H9 (cell line): ENCODE measurements at regions not wholly inside any gene's neighbourhood (a gene's known extent, or its start where the extent isn't known, plus 50 kb on each side); places are given as distances from the start of the nearest gene placed in this dataset.
A peak's percentile ranks its signal among the peaks of the same experiment; 100 is the strongest.

Source experiments
- DNase-seq: peaks from one replicate; pipeline ENCODE4 v3.0.0-alpha.2; 2017
- H2AFZ ChIP-seq: one replicate; pipeline ENCODE4 v1.6.1; 2013; ENCODE audit warnings: mild to moderate bottlenecking, low read length, control low read depth, moderate library complexity
- H2AK5ac ChIP-seq: 2 replicates; pipeline ENCODE4 v1.6.1; 2013; ENCODE audit warnings: low read length, control low read depth, mixed read lengths; ENCODE audit not compliant: insufficient read length
- H2BK120ac ChIP-seq: one replicate; pipeline ENCODE4 v1.6.1; 2013; ENCODE audit warnings: low read depth, mild to moderate bottlenecking, low read length, control low read depth, inconsistent platforms; ENCODE audit not compliant: poor library complexity, severe bottlenecking
- H2BK12ac ChIP-seq: 2 replicates; pipeline ENCODE4 v1.6.1; 2013; ENCODE audit warnings: low read length, control low read depth, mixed read lengths, low read depth; ENCODE audit not compliant: insufficient read length
- H2BK15ac ChIP-seq: 2 replicates; pipeline ENCODE4 v1.6.1; 2013; ENCODE audit warnings: low read depth, low read length, control low read depth
- H2BK20ac ChIP-seq: one replicate; pipeline ENCODE4 v1.6.1; 2013; ENCODE audit warnings: low read depth, mild to moderate bottlenecking, low read length, control low read depth, inconsistent platforms; ENCODE audit not compliant: poor library complexity, severe bottlenecking
- H2BK5ac ChIP-seq: 2 replicates; pipeline ENCODE4 v1.6.1; 2013; ENCODE audit warnings: low read length, control low read depth, mixed read lengths; ENCODE audit not compliant: insufficient read length
- H3K14ac ChIP-seq: 2 replicates; pipeline ENCODE4 v1.6.1; 2013; ENCODE audit warnings: low read length, control low read depth; ENCODE audit not compliant: insufficient read depth
- H3K18ac ChIP-seq: 2 replicates; pipeline ENCODE4 v1.6.1; 2013; ENCODE audit warnings: low read depth, mild to moderate bottlenecking, mixed read lengths, low read length, control low read depth; ENCODE audit not compliant: insufficient read length
- H3K23ac ChIP-seq: 2 replicates; pipeline ENCODE4 v1.6.1; 2013; ENCODE audit warnings: low read length, control low read depth, mixed read lengths, low read depth; ENCODE audit not compliant: insufficient read length
- H3K23me2 ChIP-seq: 2 replicates; pipeline ENCODE4 v1.6.1; 2013; ENCODE audit warnings: low read depth, mild to moderate bottlenecking, mixed read lengths, low read length, control low read depth; ENCODE audit not compliant: insufficient read length, poor library complexity, severe bottlenecking
- H3K27ac ChIP-seq: 2 replicates; pipeline ENCODE4 v1.5.1; 2013; ENCODE audit warnings: low read length, control low read depth, mixed read lengths, low read depth; ENCODE audit not compliant: insufficient read length
- H3K27me3 ChIP-seq: 2 replicates; pipeline ENCODE4 v1.6.1; 2013; ENCODE audit warnings: low read length, control low read depth, inconsistent platforms; ENCODE audit not compliant: insufficient read depth
- H3K4ac ChIP-seq: 2 replicates; pipeline ENCODE4 v1.6.1; 2013; ENCODE audit warnings: low read depth, mild to moderate bottlenecking, control low read depth, inconsistent platforms, low read length, moderate library complexity
- H3K4me1 ChIP-seq: 2 replicates; pipeline ENCODE4 v1.6.1; 2013; ENCODE audit warnings: low read length, control low read depth, inconsistent platforms; ENCODE audit not compliant: insufficient read depth
- H3K4me2 ChIP-seq: 2 replicates; pipeline ENCODE4 v1.6.1; 2013; ENCODE audit warnings: low read length, control low read depth, mixed read lengths; ENCODE audit not compliant: insufficient read length, insufficient read depth
- H3K56ac ChIP-seq: 2 replicates; pipeline ENCODE4 v1.6.1; 2013; ENCODE audit warnings: low read depth, mild to moderate bottlenecking, mixed read lengths, low read length, control low read depth; ENCODE audit not compliant: insufficient read length
- H3K79me1 ChIP-seq: 2 replicates; pipeline ENCODE4 v1.6.1; 2013; ENCODE audit warnings: low read depth, mild to moderate bottlenecking, moderate library complexity, low read length, control low read depth, inconsistent platforms; ENCODE audit not compliant: insufficient read depth, poor library complexity, severe bottlenecking
- H3K79me2 ChIP-seq: 2 replicates; pipeline ENCODE4 v1.6.1; 2013; ENCODE audit warnings: low read length, control low read depth, inconsistent platforms; ENCODE audit not compliant: insufficient read depth
- H3K9ac ChIP-seq: 2 replicates; pipeline ENCODE4 v1.6.1; 2013; ENCODE audit warnings: low read length, control low read depth, mixed read lengths; ENCODE audit not compliant: insufficient read length; ENCODE audit errors: extremely low read depth
- H3K9me3 ChIP-seq: one replicate; pipeline ENCODE4 v1.6.1; 2013; ENCODE audit warnings: low read depth, low read length, inconsistent platforms; ENCODE audit not compliant: control insufficient read depth
- H3T11ph ChIP-seq: one replicate; pipeline ENCODE4 v1.6.1; 2013; ENCODE audit warnings: mild to moderate bottlenecking, low read length, control low read depth, inconsistent platforms
- H4K20me1 ChIP-seq: one replicate; pipeline ENCODE4 v1.6.1; 2013; ENCODE audit not compliant: control insufficient read depth, insufficient read length, insufficient read depth
- H4K5ac ChIP-seq: 2 replicates; pipeline ENCODE4 v1.6.1; 2013; ENCODE audit warnings: low read depth, mild to moderate bottlenecking, mixed read lengths, low read length, control low read depth; ENCODE audit not compliant: insufficient read length
- H4K8ac ChIP-seq: replicated peaks from 2 replicates; pipeline ENCODE4 v1.6.1; 2013; ENCODE audit warnings: low read length, control low read depth, mixed read lengths, low read depth; ENCODE audit not compliant: insufficient read length
- H4K91ac ChIP-seq: 2 replicates; pipeline ENCODE4 v1.6.1; 2013; ENCODE audit warnings: low read depth, mild to moderate bottlenecking, moderate library complexity, mixed read lengths, low read length, control low read depth; ENCODE audit not compliant: insufficient read length
- H3K27ac Mint-ChIP-seq, 3 experiments: 2 replicates in 2 of 3; 3 replicates in 1 of 3; pipeline ENCODE4 v1.8.0; 2020 to 2021; ENCODE audit warnings: mixed read lengths in 3 of 3, mild to moderate bottlenecking in 1 of 3, moderate library complexity in 1 of 3
- H3K27me3 Mint-ChIP-seq: 2 replicates; pipeline ENCODE4 v1.8.0; 2021; ENCODE audit warnings: low read depth, mild to moderate bottlenecking, moderate library complexity, mixed read lengths
- H3K36me3 Mint-ChIP-seq, 3 experiments: 2 replicates in 2 of 3; 3 replicates in 1 of 3; pipeline ENCODE4 v1.8.0; 2020 to 2021; ENCODE audit warnings: low read depth in 3 of 3, mixed read lengths in 3 of 3; ENCODE audit not compliant: insufficient read depth in 1 of 3
- H3K4me1 Mint-ChIP-seq, 2 experiments: 2 replicates each; pipeline ENCODE4 v1.8.0; 2020; ENCODE audit warnings: mixed read lengths in 2 of 2
- H3K4me3 Mint-ChIP-seq, 2 experiments: 2 replicates in 1 of 2; 3 replicates in 1 of 2; pipeline ENCODE4 v1.8.0; 2020 to 2021; ENCODE audit warnings: mild to moderate bottlenecking in 2 of 2, mixed read lengths in 2 of 2, moderate library complexity in 1 of 2
- H3K9me3 Mint-ChIP-seq, 2 experiments: 2 replicates in 1 of 2; 3 replicates in 1 of 2; pipeline ENCODE4 v1.8.0; 2020; ENCODE audit warnings: mild to moderate bottlenecking in 2 of 2, mixed read lengths in 2 of 2, moderate library complexity in 1 of 2
- WGBS: extraction: QIAGEN DNeasy Blood & Tissue Kit; methylation state at CpG from one replicate; pipeline ENCODE4 v1.1.7; 2013; ENCODE audit warnings: missing lambda C conversion rate, low lambda C conversion rate, mixed read lengths; ENCODE audit not compliant: insufficient read length; ENCODE audit errors: extremely low coverage; 5-methylcytosine and 5-hydroxymethylcytosine counted together
- TF ChIP-seq, protein P1 (sequence below): fragments of 200-600 bp; sonication (generic); conservative IDR thresholded peaks from 3 replicates; pipeline ENCODE4 v1.8.0; 2021; ENCODE audit warnings: antibody characterized with exemption, mild to moderate bottlenecking

- no peak overlapping the region for H3K18ac ChIP-seq
- no peaks in the 10 kb centered on the region for H3K79me2 ChIP-seq
- H3K9me3 Mint-ChIP-seq, result no peaks in the 10 kb centered on the region
- H2BK5ac ChIP-seq, result no peak overlapping the region
- H3K4ac ChIP-seq, result no peak overlapping the region
- no peaks in the 10 kb centered on the region for H3K27me3 ChIP-seq
- no peaks in the 10 kb centered on the region for H3K4me1 Mint-ChIP-seq
- H3K27ac Mint-ChIP-seq, result no peak overlapping the region
- H3K23me2 ChIP-seq, result no peaks in the 10 kb centered on the region
- WGBS, result no CpG with 5 or more reads among the region's 4 CpGs
- no peak overlapping the region for H2BK15ac ChIP-seq
- H3K23ac ChIP-seq, result no peak overlapping the region
- no peak overlapping the region for H2BK20ac ChIP-seq
- H2AK5ac ChIP-seq, result no peak overlapping the region
- no peak overlapping the region for H4K5ac ChIP-seq
- H3K79me1 ChIP-seq, result no peaks in the 10 kb centered on the region
- H4K8ac ChIP-seq, result no peak overlapping the region
- peak overlapping the region; percentile 36 for H2BK120ac ChIP-seq
- no peak overlapping the region for H2BK12ac ChIP-seq
- no peak overlapping the region for H3K4me2 ChIP-seq
- H4K20me1 ChIP-seq, result no peaks in the 10 kb centered on the region
- H3T11ph ChIP-seq, result no peak overlapping the region
- H3K56ac ChIP-seq, result no peak overlapping the region
- H3K9me3 ChIP-seq, result no peaks in the 10 kb centered on the region
- H3K9ac ChIP-seq, result no peak overlapping the region
- no peaks in the 10 kb centered on the region for H3K36me3 Mint-ChIP-seq
- H3K27ac ChIP-seq, result no peak overlapping the region
- TF ChIP-seq, protein P1, sequence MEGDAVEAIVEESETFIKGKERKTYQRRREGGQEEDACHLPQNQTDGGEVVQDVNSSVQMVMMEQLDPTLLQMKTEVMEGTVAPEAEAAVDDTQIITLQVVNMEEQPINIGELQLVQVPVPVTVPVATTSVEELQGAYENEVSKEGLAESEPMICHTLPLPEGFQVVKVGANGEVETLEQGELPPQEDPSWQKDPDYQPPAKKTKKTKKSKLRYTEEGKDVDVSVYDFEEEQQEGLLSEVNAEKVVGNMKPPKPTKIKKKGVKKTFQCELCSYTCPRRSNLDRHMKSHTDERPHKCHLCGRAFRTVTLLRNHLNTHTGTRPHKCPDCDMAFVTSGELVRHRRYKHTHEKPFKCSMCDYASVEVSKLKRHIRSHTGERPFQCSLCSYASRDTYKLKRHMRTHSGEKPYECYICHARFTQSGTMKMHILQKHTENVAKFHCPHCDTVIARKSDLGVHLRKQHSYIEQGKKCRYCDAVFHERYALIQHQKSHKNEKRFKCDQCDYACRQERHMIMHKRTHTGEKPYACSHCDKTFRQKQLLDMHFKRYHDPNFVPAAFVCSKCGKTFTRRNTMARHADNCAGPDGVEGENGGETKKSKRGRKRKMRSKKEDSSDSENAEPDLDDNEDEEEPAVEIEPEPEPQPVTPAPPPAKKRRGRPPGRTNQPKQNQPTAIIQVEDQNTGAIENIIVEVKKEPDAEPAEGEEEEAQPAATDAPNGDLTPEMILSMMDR, result no peak
- H2AFZ ChIP-seq, result no peak overlapping the region
- no peak overlapping the region for H3K14ac ChIP-seq
- H3K4me3 Mint-ChIP-seq, result no peak overlapping the region
- no peak for DNase-seq
- no peaks in the 10 kb centered on the region for H3K27me3 Mint-ChIP-seq
- H3K4me1 ChIP-seq, result no peaks in the 10 kb centered on the region
- no peak overlapping the region for H4K91ac ChIP-seq
Measured at GRCh38 chr10:57468894-57469432, 798.7 kb downstream of the IPMK start.
